Germinal center (tissue), 1 donor: ENCODE measurements at regions not wholly inside any gene's neighbourhood (a gene's known extent, or its start where the extent isn't known, plus 50 kb on each side); places are given as distances from the start of the nearest gene placed in this dataset.

Experiments used
- DNase-seq: peaks from one replicate; pipeline ENCODE4 v3.0.0; 2012; ENCODE audit warnings: mixed read lengths, low spot score

GRCh38 chr7:136066304-136067143, 89.4 kb upstream of the MTPN start:
- DNase-seq, result no peak

DNA sequence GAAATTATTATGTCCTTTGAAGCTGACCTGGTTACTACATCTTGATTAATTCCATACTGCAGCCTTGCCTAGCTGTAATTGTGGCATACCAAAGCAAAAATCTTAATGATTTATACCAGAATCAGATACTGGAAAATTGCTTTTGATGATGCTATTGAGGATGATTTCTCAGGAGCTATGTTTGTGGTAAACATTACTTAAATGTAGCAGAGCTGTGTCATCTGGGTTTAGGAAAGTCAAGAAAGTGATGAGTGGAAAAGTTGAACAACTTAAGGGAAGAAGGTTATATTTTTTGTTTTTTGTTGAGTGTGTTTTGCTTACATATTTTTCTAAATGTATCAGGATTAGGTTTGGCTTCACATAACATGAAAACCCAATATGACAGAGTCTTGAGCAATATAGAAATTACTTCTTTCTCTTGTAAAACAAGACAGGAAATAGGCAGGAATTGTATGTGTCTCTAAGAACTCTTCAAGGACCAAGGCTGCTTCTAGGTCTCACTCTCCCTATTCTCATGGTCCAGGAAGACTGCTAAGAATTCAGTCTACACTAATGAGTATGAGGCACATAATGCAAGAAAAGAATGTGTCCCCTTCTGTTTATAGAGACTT, 87.6 kb upstream of the MTPN start:
- no peak for DNase-seq

- DNase-seq, result no peak
Measured at GRCh38 chr7:136064081-136064480, 86.9 kb upstream of the MTPN start.

GRCh38 chr7:136063326-136063666, 86.1 kb upstream of the MTPN start:
- DNase-seq, result no peak

DNA sequence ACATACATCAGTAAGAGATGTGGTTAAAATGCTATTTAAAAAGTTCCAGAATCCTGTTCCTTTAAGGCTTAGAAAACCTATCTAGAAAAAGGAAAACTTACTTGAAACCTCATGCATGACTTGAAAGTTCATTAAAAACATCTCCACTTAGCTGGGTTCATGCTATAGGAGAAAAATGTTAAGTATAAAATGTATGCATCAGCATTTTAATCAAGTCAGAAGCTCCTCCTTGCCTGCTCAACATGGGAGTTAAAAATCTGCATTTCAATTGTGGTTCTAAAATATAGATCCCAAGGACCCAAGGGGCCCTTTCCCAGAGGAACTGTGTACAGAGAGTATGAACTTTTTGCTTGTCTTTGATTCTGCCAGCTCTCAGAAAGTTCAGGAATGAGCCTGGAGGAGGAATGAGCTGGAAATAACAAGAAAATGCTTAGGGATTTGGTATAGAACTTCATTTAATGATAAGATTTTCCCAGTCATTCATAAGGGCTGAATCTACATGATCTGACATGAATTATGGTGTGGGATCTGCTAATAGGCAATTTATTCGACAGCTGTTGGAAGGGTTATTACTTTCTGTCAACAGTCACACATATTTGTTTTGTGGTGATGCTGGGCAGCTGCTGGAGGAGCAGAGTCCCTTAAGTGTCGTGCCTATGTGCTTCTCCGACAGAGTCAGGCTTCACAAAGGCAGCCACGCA, 85.6 kb upstream of the MTPN start:
- no peak for DNase-seq

DNA sequence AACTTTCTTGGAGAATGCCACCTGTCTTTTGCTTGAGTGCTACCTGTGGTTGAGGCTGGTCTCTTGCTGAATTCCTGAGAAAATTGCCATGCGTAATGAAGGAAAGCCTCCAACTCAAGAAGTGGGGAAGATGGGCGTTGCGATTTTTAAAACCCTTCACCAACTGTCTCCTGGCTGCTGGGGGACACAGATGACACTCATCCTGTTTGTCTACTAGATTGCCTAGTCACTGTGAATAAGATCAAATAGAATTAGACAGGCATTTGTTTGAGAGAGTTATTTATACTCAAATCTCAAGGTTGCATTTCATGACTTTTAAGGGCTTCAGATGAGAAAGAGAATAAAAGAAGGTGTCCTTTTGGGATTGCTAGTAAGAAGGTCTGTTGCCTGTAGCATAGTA, 84.3 kb upstream of the MTPN start:
- DNase-seq, result no peak

- no peak for DNase-seq
Measured at GRCh38 chr7:136058546-136058945, 81.4 kb upstream of the MTPN start.

DNA sequence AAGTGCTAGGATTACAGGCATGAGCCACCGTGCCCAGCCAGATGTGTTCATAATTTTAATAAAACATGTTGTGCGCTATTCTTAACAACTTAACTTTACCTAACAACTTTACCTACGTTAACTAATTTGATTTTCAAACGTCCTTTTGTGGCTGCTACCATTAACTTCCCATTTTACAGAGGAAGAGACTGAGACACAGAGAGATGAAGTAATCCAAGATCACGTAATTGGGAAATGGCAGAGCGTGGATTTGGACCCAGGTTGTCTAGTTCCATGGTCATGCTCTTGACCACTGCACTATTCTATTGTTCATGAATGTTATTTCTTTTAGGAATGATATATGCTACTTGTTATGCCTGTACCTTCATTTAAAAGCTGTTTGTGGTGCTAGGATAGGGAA, 80.3 kb upstream of the MTPN start:
- no peak for DNase-seq

- DNase-seq, result no peak
Measured at GRCh38 chr7:136056651-136057231, 79.6 kb upstream of the MTPN start.

DNA sequence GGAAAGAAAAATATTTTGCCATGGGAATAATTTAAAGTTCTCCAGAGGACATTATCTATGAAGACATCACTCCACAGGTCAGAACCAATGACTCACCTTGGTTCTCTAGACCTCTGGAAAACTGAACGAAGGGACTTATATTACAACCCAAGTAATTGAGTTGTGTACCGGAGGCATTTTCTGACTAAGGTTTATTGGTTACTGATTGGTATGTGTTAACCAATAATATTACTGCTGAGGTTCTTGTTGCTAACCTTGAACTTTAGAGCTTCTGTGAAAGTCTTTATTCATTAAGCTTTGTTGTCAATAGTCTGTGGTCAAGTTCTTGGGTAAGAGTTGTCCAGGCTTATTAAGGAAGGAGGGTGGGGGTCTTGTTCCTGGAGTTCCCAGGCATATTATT, 78.1 kb upstream of the MTPN start:
- no peak for DNase-seq

- DNase-seq, result no peak
Measured at GRCh38 chr7:136053689-136054485, 76.7 kb upstream of the MTPN start.

DNA sequence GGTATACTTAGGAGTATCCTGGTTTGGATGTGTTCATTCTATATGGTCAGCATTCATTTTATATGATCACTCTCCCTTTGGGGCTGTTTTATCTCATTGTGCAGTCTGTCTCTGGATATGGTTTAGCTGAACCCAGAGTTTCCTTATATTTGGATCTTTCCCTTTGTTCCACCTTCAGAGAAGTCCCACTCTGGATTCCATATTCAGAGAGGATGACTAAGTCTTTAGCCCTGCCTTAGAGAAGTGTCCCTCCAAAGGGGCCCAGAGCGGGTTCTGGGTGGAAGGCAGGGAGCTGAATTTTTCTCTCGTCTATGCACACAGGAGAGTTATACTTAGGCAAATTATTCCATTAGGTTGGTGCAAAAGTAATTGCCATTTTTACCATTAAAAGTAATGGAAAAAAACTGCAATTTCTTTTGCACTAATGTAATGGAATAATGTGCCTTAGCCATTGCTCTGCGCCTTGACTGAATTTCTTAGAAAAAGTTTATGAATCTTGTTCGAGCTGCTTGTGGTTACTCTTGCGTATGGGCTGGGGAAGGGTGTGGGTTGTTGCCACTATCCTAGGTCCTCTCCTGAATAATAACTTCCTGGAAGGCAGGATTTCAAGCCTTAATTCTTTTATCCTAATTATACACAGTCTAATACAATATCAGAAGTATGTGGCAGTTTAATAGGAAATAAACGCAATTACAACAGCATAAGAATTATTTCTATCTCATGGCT, 74.2 kb upstream of the MTPN start:
- DNase-seq, result no peak

GRCh38 chr7:136050462-136050847, 73.3 kb upstream of the MTPN start:
- DNase-seq, result no peak

- no peak for DNase-seq
Measured at GRCh38 chr7:136049818-136050461, 72.8 kb upstream of the MTPN start.

GRCh38 chr7:136049117-136049516, 72.0 kb upstream of the MTPN start:
- DNase-seq, result no peak

DNA sequence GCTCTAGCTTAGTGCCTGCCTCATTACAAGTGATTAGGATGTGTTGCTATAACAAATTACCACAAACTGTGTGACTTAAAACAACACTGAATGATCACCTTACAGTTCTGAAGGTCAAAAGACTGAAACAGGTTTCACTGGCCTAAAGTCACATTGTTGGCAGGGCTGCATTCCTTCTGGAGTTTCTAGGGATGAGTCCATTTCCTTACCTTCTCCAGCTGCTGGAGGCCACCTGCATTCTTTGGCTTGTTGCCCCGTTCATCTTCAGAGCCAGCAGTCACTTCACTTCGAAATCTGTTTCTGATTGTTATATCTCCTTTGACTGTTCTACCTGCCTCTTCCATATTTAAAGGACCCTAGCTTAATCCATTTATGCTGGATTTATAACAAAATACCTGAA, 69.4 kb upstream of the MTPN start:
- no peak for DNase-seq

- DNase-seq, result no peak
Measured at GRCh38 chr7:136045992-136046391, 68.8 kb upstream of the MTPN start.

- no peak for DNase-seq
Measured at GRCh38 chr7:136045181-136045580, 68.0 kb upstream of the MTPN start.

DNA sequence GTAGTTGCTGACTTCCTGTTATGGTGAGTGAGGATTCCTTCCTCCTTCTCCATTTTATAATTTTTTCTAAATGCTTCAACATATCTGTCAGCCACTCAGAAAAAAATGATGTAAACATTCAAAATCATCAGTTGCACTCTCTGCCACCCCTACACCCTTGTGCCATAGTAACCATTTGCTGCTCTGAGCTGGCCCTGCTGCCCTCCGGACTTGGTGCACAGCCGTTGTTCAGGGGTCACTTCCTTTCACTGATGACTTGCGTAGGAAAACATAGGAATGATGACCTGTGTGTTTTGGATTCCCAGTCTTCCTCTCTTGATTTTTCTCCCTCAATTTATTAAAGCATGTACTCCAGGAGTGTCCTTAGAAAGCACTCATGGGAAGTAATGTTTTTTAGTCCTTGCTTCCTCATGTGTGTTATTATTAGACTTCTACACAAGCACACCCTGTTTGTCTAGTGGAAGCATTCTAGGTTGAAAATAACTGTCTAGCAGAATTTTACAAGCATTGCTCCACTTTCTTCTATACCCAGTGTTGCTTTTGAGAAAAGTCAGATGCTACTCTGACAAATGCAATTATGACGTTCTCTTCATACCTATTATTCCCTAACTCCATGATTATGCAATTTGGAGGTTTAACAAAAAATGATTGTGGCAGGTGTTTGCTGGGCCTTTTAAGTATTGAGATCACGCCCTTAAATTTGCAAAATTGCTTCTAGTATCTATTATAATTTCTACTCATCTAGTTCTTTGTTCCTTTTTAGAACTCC, 62.6 kb upstream of the MTPN start:
- no peak for DNase-seq

DNA sequence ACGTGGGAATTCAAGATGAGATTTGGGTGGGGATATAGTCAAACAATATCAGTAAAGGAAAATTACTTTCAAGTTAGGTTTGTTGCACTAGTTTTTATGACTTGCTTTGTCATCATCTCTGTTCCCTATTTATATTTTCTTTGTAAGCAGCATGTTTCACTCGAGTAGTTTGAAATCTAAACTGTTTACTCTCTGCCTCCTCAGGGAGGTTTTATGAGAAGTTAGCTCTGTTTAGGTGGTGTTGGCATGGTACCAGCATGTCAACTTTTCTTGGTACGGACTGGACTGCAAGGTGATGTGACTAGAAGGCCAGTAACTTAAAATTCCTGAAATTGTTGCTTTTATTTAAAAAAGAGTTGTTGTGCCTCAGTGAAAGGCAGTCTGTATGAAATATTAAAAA, 59.2 kb upstream of the MTPN start:
- DNase-seq, result no peak
